ENCODE measurements at regions not wholly inside any gene's neighbourhood (a gene's known extent, or its start where the extent isn't known, plus 50 kb on each side); places are given as distances from the start of the nearest gene placed in this dataset.

DNA sequence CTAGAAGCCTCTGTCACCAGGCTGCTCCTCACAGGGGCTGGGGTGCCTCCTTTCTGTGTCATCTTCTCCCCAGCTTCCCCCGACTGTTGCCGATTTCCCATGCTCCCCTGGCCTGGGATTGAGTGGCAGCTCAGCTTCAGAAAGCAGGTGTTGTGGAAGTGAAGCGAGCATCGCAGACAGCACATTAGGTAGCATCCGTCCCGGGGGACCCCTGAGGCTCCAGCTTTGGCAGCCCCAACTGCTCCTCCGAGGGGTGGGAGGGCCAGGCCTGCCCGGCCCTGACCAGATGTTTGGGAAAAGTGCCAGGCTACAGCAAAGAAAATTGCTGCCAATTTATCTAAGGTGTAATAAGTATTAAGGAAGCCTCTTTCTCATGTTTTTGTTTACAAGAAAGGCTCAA, 1045.6 kb downstream of the BCL11B start:
- DNase-seq: no peak

DNA sequence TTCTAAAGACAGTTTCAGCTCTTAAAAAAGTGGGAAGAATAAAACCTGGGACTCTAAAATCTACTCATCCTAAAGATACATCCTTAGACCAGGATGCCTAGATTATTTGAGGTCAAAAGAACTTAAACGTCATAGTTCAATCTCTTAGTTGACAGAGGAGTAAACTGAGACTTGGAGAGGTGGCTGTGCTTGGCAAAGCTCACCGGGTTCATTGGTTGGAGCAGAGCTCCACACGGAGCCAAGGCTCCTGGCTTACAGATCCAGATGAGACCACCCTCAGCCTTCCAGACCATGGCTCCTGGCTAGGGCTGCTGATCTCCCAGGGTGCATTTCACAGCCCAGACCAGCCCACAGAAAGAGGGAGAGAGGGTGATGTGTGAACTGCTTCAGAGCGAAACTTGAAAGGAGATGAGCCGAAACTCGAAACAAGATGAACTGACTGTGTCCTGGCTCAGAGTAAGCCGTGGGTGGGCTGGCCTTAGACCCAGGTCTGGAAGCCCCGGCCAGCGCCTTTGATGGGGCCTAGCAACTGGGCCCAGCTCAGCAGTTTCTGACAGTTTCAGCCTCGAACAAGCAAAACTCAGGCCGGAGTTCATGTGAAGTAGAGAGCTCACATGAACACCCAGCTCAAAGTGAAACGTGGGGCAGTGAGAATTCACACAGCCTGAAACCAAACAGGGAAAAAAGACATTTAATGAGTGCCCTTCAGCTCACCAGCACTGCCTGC, 1044.8 kb downstream of the BCL11B start:
- DNase-seq: peak; percentile 45

- no peak for DNase-seq
Measured at GRCh38 chr14:98227727-98228111, 1044.3 kb downstream of the BCL11B start.

- DNase-seq: peak; percentile 37
Measured at GRCh38 chr14:98229656-98230366, 1042.2 kb downstream of the BCL11B start.

GRCh38 chr14:98230411-98230810, 1041.6 kb downstream of the BCL11B start:
- DNase-seq: no peak

DNA sequence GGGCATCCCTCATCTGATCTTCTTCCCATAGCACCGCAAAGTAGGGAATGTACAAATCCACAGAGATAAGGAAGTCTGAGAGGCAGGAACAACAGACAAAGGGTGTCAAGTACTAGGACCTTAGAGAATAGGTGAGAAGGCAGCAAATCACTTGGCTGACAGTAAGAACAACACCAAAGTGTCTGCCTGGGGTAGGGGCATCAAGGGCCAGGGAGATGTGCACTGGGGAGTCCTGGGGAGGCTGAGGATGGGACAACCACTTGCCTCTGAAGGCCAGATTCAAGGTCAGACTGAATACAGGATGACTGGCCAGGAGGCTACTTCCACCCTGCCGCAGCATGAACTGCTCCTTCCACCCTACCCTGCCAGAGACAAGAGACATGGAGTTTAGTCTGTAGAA, 1040.8 kb downstream of the BCL11B start:
- no peak for DNase-seq

DNA sequence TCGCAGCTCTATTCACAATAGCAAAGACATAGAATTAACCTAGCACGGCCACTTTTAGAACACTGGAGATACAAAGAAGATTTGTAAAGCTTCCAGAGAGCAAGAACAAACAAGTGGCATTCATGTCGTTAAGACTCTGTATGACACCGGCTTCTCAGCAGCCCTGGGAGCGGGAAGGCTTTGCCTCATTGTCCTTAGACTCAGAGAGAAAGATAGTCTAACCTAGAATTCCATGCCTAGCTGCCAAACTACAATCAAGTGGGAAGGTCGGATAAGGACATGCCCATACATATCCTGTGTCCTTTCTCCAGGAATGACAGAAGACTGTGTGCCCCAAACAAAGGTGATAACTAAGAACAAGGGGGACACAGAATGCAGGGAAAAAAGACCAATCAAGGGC, 1038.3 kb downstream of the BCL11B start:
- no peak for DNase-seq

DNA sequence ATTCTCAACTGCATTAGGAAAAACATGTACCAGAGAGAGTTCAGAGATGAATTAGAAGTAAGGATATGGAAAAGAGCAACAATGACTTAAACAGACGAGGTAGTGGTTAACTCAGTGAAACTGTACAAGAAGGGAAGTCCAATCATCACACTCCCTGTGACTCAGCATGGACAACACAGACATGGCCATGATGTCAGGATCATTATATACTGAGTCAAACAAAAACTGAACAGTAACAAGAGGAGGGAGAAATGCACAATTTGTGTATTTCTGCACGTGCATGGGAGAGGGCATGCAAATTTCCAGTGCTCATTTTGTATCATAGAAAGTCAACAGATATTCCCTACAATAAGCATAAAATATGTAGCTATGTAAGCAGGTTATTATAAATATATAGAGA, 1037.8 kb downstream of the BCL11B start:
- no peak for DNase-seq

DNA sequence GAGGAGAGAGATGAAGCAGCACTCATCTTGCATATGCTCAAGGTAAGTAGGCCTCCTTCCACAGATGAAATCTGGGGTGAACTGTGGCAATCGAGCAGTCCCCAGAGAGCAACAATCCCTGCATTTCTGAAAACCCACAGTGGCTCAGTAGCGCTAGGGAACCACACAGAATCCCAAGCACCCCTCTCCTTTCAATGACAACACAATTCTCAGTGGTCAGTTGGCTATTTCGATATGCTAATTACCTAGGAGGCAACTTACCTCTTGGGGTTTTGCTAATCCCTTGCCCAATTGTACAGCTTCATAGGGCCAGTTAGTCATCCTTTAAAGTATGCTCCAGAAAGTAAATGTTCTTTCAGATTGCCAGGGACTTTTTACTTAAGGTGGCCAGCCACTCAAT, 1035.7 kb downstream of the BCL11B start:
- no peak for DNase-seq

GRCh38 chr14:98237939-98238338, 1034.1 kb downstream of the BCL11B start:
- DNase-seq: no peak

GRCh38 chr14:98240376-98240775, 1031.6 kb downstream of the BCL11B start:
- DNase-seq: no peak

- DNase-seq: no peak
Measured at GRCh38 chr14:98242903-98243302, 1029.1 kb downstream of the BCL11B start.

GRCh38 chr14:98243332-98243731, 1028.7 kb downstream of the BCL11B start:
- DNase-seq: no peak

- no peak for DNase-seq
Measured at GRCh38 chr14:98244162-98244948, 1027.6 kb downstream of the BCL11B start.

- DNase-seq: no peak
Measured at GRCh38 chr14:98244966-98245569, 1026.9 kb downstream of the BCL11B start.

DNA sequence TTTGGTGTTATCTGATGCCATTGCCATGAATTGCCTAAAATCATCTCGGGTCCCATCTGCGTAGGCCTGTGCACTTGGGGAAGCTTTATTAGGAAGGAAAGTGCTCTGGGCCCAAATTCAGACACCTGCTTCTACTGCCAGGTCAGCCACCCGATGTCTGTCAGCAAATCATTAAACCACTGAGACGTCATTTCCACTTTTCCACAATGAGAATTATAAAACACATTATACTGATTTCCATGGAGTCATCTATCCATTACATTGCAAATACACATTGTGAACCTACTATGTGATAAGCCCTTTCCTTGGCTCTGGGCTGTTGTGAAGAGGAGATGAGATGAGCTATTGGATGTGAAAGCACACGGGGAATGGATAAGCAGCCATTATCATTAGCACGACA, 1022.9 kb downstream of the BCL11B start:
- no peak for DNase-seq

DNA sequence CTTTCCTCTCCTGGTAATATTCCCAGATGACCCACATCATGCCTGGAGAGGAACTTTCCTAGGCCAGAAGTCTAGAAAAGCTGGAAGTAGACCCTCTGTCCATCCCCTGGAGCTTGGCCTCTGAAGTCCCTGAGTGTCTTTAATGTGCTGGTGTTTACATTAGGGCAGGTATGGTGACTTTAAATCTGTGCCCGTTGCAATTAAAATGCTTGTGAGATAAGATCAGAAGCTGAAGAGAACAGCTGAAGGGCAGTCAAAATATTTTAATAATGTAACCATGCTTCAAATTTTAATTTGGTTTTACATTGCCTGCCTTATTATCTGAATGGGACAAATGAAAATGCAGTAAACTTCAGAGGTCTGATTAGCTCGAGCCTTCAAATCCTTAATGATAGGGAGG, 1022.5 kb downstream of the BCL11B start:
- no peak for DNase-seq

DNA sequence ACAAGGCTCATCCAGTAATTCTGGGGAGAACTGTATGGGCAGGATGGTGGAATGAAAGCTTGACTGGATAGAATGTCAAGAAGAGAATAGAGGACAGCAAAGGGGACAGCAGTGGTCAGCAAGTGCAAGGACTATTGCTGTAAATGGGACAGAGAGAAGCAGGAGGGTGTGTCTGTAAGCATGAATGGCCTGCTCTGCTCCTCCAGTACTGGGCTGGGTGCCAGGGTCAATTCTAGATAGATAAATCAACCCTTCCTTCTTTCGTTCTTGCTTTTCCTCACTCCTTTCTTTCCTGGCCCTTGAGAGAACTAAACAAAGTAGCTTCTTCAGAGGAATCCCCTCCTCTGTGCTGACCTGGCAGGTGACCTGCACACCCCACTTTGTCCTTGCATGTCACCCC, 1019.2 kb downstream of the BCL11B start:
- no peak for DNase-seq

GRCh38 chr14:98259881-98260280, 1012.1 kb downstream of the BCL11B start:
- DNase-seq: no peak

- DNase-seq: no peak
Measured at GRCh38 chr14:98262566-98262965, 1009.4 kb downstream of the BCL11B start.

- DNase-seq: no peak
Measured at GRCh38 chr14:98269533-98269932, 1002.5 kb downstream of the BCL11B start.

DNA sequence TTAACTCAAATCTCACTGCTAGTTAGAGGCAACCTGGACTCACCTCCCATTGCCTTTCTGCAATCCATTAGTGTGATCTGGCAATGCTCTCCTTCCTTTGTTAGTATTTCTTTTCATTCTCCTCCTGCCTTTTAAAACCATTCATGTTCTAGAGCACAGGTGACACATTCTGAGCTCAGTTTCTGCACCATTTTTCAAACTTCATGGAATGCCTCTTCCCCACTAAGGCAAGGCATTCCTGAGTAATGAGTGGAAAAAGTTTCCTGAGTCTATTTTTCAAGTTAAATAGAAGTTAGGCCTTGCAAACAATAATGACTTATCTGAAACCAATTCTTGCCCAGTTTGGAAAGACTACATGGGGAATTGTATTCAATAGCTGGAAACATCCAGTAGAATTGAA, 1001.8 kb downstream of the BCL11B start:
- DNase-seq: no peak

DNA sequence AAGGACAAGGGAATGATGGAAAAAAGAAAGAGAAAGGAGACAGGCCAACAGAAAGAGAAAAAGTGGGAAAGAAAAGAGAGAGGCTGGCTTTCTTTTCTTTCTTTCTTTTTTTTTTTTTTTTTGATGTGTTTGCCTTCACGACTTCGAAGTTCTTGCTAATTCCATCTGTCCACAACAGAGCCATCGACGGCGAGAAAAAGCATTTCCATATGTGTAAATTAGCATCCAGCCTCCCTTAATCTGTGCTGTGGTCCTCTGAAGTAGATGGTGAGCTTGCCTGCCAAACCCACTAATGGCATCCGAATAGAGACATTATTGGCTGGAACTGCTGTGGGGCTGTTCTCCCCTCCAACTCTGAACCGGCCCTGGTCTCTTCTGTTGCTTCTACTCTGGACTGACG, 997.4 kb downstream of the BCL11B start:
- no peak for DNase-seq

DNA sequence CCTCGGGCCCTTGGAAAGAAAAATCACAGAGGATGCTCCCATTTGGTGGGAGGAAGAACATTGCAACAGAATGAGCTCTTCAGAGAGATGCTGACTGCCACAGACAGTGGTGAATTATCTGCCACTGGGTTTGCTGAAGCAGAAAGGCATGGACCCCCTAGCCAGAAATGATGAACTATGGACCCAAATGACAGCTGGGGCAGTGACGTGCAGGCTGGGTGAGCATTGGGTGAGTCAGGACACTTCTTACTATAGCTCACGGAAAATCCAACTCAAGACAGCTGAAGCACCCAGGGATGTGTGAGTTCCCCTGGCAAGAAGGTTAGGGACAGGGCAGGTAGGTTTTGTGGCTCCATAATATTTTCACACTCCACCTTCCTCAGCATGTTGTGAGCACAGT, 993.2 kb downstream of the BCL11B start:
- no peak for DNase-seq
